A673 (cell line): ENCODE measurements at regions not wholly inside any gene's neighbourhood (a gene's known extent, or its start where the extent isn't known, plus 50 kb on each side); places are given as distances from the start of the nearest gene placed in this dataset.

Source experiments
- EZH2 ChIP-seq: fragments of 200-600 bp; sonication (generic); IDR thresholded peaks from 2 replicates; pipeline ENCODE4 v1.6.1; 2017; ENCODE audit warnings: borderline replicate concordance, low read depth, mild to moderate bottlenecking, mixed read lengths, antibody characterized with exemption, low read length; ENCODE audit not compliant: poor library complexity, severe bottlenecking
- TF ChIP-seq, protein P1 (sequence below): fragments of 300-800, 200-600 bp; sonication (generic); conservative IDR thresholded peaks from 2 replicates; pipeline ENCODE4 v1.5.1; 2017; ENCODE audit warnings: low read depth, mild to moderate bottlenecking, antibody characterized with exemption, low read length, moderate library complexity, mixed read lengths

DNA sequence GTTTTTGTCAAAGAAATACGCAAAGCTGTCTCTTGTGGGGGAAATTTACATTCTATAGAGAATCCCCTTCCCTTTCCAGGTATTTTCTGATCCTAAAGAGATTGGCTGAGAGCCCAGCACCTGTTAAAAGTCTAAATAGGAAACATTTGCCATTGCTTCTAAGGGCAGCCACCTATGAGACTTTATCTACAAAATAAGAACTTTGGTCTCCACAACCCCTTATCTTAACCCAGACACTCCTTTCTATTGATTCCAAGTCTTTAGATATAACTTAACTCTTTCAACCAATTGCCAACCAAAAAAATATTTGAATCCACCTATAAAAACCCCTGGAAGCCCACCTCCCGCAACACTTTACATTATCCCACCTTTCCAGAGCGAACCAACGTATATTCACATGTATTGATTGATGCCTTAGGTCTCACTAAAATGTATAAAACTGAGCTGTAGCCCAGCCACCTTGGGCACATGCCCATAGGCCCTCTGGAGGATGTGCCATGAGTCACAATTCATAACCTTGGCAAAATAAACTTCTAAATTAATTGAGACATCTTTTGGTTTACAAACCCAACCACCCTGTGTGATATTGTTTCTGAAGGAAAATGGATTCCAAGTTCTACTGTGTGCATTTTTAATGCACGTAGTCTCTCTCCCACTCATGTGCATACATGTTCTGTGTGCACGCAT lies 211.4 kb downstream of the GAS1 start:
- TF ChIP-seq, protein P1, sequence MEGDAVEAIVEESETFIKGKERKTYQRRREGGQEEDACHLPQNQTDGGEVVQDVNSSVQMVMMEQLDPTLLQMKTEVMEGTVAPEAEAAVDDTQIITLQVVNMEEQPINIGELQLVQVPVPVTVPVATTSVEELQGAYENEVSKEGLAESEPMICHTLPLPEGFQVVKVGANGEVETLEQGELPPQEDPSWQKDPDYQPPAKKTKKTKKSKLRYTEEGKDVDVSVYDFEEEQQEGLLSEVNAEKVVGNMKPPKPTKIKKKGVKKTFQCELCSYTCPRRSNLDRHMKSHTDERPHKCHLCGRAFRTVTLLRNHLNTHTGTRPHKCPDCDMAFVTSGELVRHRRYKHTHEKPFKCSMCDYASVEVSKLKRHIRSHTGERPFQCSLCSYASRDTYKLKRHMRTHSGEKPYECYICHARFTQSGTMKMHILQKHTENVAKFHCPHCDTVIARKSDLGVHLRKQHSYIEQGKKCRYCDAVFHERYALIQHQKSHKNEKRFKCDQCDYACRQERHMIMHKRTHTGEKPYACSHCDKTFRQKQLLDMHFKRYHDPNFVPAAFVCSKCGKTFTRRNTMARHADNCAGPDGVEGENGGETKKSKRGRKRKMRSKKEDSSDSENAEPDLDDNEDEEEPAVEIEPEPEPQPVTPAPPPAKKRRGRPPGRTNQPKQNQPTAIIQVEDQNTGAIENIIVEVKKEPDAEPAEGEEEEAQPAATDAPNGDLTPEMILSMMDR: no peak
- no peak for TF ChIP-seq EZH2
